Right lobe of liver (tissue), 4 donors: ENCODE measurements at regions not wholly inside any gene's neighbourhood (a gene's known extent, or its start where the extent isn't known, plus 50 kb on each side); places are given as distances from the start of the nearest gene placed in this dataset.

Source experiments
- CTCF ChIP-seq, 4 donors: fragments of 200-600 bp in 3 of 4; fragments of 450-650 bp in 1 of 4; IDR thresholded peaks; one replicate each; pipeline versions ENCODE4 v1.5.1 to v1.8.0; 2016 to 2022; ENCODE audit warnings: antibody characterized with exemption in 4 of 4, mild to moderate bottlenecking in 2 of 4
- POLR2A ChIP-seq: fragments of 450-650 bp; IDR thresholded peaks from one replicate; pipeline ENCODE4 v1.6.1; 2017; ENCODE audit warnings: antibody characterized with exemption, mild to moderate bottlenecking
- donor health status: DM: no; HTN: no; CAD: no.
- donor health status: DM: no; HTN: no; CAD: no.
- donor health status: DM: no; HTN: yes; CAD: no.

DNA sequence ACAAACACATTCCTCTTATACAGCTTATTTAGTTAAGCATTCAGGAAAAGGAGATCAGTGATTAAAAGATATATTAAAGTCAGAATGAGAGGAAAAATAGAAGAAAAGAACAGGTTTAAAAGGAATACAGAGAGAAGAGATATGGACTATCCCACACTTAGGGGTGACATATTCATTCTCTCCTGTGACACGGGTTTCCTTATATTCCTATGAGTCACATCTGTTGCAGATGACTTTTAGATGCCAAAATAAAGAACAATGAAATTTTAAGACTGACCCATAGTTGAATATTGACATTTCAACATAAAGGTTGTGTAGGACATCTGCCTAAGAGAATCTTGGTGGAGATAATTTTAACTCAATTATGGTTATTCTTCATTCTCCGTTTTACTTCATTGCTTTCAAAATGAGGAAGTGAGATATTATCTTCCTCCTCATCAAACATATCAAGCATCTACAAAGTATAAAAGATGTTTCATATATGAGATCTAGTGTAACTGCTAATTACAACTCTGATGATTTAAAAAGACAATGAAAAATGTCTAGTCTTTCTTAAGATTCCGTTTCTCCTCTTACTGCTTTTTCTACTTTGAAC lies 1336.7 kb upstream of the CITED2 start:
- TF ChIP-seq CTCF (IDR thresholded peaks at IDR 0.05) (no peak), POLR2A (no peak)
